Osteocyte (in vitro differentiated cells): ENCODE measurements at regions not wholly inside any gene's neighbourhood (a gene's known extent, or its start where the extent isn't known, plus 50 kb on each side); places are given as distances from the start of the nearest gene placed in this dataset.
"Not testable (repeated sequence)": the region's sequence is repeated elsewhere in the genome, so short reads cannot be mapped to it uniquely, and the experiment has no call there.

Experiments
- DNase-seq: peaks from one replicate; pipeline ENCODE4 v3.0.0; 2021; ENCODE audit warnings: mixed read lengths; ENCODE audit not compliant: unreplicated experiment; ENCODE audit errors: extremely low spot score
- H3K27ac Mint-ChIP-seq: one replicate; pipeline ENCODE4 v1.8.0; 2021; ENCODE audit warnings: mild to moderate bottlenecking, mixed read lengths; ENCODE audit not compliant: unreplicated experiment
- H3K27me3 Mint-ChIP-seq: one replicate; pipeline ENCODE4 v1.8.0; 2021; ENCODE audit warnings: mixed read lengths; ENCODE audit not compliant: unreplicated experiment
- H3K36me3 Mint-ChIP-seq: one replicate; pipeline ENCODE4 v1.8.0; 2021; ENCODE audit warnings: mixed read lengths; ENCODE audit not compliant: unreplicated experiment
- H3K4me1 Mint-ChIP-seq: one replicate; pipeline ENCODE4 v1.8.0; 2021; ENCODE audit warnings: mixed read lengths; ENCODE audit not compliant: unreplicated experiment
- H3K4me3 Mint-ChIP-seq: one replicate; pipeline ENCODE4 v1.8.0; 2021; ENCODE audit warnings: mild to moderate bottlenecking, moderate library complexity, mixed read lengths; ENCODE audit not compliant: unreplicated experiment
- H3K9me3 Mint-ChIP-seq: one replicate; pipeline ENCODE4 v1.8.0; 2021; ENCODE audit warnings: mixed read lengths; ENCODE audit not compliant: unreplicated experiment
- CTCF ChIP-seq: fragments of 200-600 bp; sonication (generic); IDR thresholded peaks from 2 replicates; pipeline ENCODE4 v1.5.0; 2021; ENCODE audit warnings: antibody characterized with exemption, mild to moderate bottlenecking, moderate library complexity

DNA sequence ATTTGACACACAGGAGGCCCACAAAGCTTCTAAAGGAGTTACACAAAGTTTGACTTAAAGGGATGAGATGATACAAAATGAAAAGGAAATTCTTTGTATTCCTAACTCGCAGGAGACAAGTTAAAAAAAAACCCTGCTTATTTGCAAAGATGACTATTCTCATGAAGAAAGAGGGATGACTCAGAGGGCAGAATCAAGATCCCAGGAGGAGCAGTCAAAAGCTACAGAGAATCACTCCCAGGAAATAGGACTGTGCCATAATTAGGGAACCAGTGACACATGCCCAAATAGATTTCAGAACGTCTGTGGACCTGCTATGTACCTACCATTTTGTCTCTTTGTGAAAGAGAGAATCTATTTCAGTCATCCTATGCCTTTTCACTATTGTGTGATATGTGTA lies 103.5 kb upstream of the ARRDC3 start:
- H3K27ac Mint-ChIP-seq = no peak overlapping the region
- no peak for TF ChIP-seq CTCF
- peaks cover 8% of the 10 kb centered on the region for H3K4me1 Mint-ChIP-seq
- H3K9me3 Mint-ChIP-seq = peaks cover 9% of the 10 kb centered on the region
- DNase-seq = no peak
- no peaks in the 10 kb centered on the region for H3K36me3 Mint-ChIP-seq
- H3K4me3 Mint-ChIP-seq = no peak overlapping the region
- no peaks in the 10 kb centered on the region for H3K27me3 Mint-ChIP-seq

DNA sequence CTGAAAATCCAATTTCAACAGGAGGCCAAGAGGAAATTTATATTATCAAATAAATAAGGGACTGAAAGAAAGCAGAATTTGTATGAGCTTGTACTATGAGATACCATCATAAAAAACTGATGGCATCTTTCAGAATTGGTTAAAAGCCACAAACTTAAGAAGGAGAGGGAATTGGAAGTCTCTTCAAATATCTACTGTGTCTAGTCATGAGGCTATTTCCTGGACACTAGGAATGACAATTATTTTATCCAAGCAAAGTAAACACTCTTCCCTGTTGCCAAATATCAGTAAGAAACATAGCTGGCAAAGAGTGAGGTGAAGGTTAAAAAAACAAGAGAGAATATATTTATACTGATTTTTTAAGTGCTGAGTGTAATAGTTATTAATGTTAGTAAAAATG lies 101.5 kb upstream of the ARRDC3 start:
- DNase-seq = no peak
- no peak for TF ChIP-seq CTCF
- Mint-ChIP-seq H3K9me3 (peaks cover 9% of the 10 kb centered on the region), H3K36me3 (no peaks in the 10 kb centered on the region), H3K4me3 (no peak overlapping the region), H3K4me1 (peaks cover 8% of the 10 kb centered on the region), H3K27ac (no peak overlapping the region), H3K27me3 (no peaks in the 10 kb centered on the region)

- not testable (repeated sequence) for H3K27ac Mint-ChIP-seq, H3K4me3 Mint-ChIP-seq, H3K27me3 Mint-ChIP-seq, H3K9me3 Mint-ChIP-seq, H3K4me1 Mint-ChIP-seq, H3K36me3 Mint-ChIP-seq, DNase-seq
Observed at GRCh38 chr5:91479376-91479775, 96.3 kb upstream of the ARRDC3 start.

DNA sequence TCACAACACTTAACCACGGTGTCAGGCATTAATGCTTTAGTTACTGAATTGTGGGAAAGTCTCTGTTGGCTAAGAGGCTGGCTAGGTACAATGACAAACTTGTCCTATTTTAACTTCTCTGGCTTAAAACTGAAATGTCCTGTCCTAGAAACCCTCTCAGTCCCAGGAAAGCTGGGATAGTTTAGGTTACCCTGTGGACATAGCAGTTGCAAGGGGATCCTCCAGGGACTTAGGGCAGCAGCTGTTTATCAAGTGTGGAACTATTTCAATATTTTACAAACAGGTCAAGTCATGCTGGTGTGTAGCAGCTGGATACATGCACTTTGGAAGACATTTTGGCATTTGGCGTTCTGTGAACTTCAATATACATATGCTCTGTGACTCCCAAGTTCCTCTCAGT lies 95.0 kb upstream of the ARRDC3 start:
- no peak for TF ChIP-seq CTCF
- H3K4me1 Mint-ChIP-seq = no peaks in the 10 kb centered on the region
- H3K9me3 Mint-ChIP-seq = no peaks in the 10 kb centered on the region
- no peaks in the 10 kb centered on the region for H3K36me3 Mint-ChIP-seq
- H3K27me3 Mint-ChIP-seq = no peaks in the 10 kb centered on the region
- H3K4me3 Mint-ChIP-seq = no peak overlapping the region
- no peak overlapping the region for H3K27ac Mint-ChIP-seq
- DNase-seq = no peak

- H3K36me3 Mint-ChIP-seq = no peaks in the 10 kb centered on the region
- H3K4me3 Mint-ChIP-seq = no peak overlapping the region
- no peaks in the 10 kb centered on the region for H3K27me3 Mint-ChIP-seq
- no peak for TF ChIP-seq CTCF
- no peak overlapping the region for H3K27ac Mint-ChIP-seq
- H3K4me1 Mint-ChIP-seq = no peaks in the 10 kb centered on the region
- no peak for DNase-seq
- H3K9me3 Mint-ChIP-seq = no peaks in the 10 kb centered on the region
Observed at GRCh38 chr5:91477408-91477807, 94.3 kb upstream of the ARRDC3 start.

GRCh38 chr5:91474201-91474600 lies 91.1 kb upstream of the ARRDC3 start:
- no peak for DNase-seq
- TF ChIP-seq CTCF = no peak
- H3K9me3 Mint-ChIP-seq = no peaks in the 10 kb centered on the region
- H3K4me1 Mint-ChIP-seq = no peaks in the 10 kb centered on the region
- no peaks in the 10 kb centered on the region for H3K27me3 Mint-ChIP-seq
- no peak overlapping the region for H3K4me3 Mint-ChIP-seq
- H3K36me3 Mint-ChIP-seq = no peaks in the 10 kb centered on the region
- H3K27ac Mint-ChIP-seq = no peak overlapping the region
